IPS-18a (cell line): ENCODE measurements at regions not wholly inside any gene's neighbourhood (a gene's known extent, or its start where the extent isn't known, plus 50 kb on each side); places are given as distances from the start of the nearest gene placed in this dataset.

Source experiments
- H3K27ac ChIP-seq: one replicate; pipeline ENCODE4 v1.5.1; 2013; ENCODE audit warnings: low read length
- H3K27me3 ChIP-seq: one replicate; pipeline ENCODE4 v1.6.1; 2013; ENCODE audit warnings: mild to moderate bottlenecking, low read length; ENCODE audit not compliant: control insufficient read depth, insufficient read depth
- H3K36me3 ChIP-seq: one replicate; pipeline ENCODE4 v1.6.1; 2013; ENCODE audit warnings: low read depth, low read length; ENCODE audit not compliant: control insufficient read depth
- H3K4me1 ChIP-seq: one replicate; pipeline ENCODE4 v1.6.1; 2013; ENCODE audit warnings: low read depth, low read length; ENCODE audit not compliant: control insufficient read depth
- H3K4me3 ChIP-seq: one replicate; pipeline ENCODE4 v1.5.1; 2013; ENCODE audit warnings: low read length
- H3K9ac ChIP-seq: one replicate; pipeline ENCODE4 v1.6.1; 2013; ENCODE audit warnings: mild to moderate bottlenecking, low read length, moderate library complexity
- H3K9me3 ChIP-seq: one replicate; pipeline ENCODE4 v1.6.1; 2013; ENCODE audit warnings: low read depth, low read length; ENCODE audit not compliant: control insufficient read depth

- no peak overlapping the region for H3K27ac ChIP-seq
- H3K36me3 ChIP-seq = no peaks in the 10 kb centered on the region
- H3K9me3 ChIP-seq = no peaks in the 10 kb centered on the region
- H3K9ac ChIP-seq = no peak overlapping the region
- H3K4me3 ChIP-seq = no peak overlapping the region
- no peaks in the 10 kb centered on the region for H3K4me1 ChIP-seq
- no peaks in the 10 kb centered on the region for H3K27me3 ChIP-seq
These were observed 111.0 kb downstream of the MN1 start for GRCh38 chr22:27690599-27690998.

DNA sequence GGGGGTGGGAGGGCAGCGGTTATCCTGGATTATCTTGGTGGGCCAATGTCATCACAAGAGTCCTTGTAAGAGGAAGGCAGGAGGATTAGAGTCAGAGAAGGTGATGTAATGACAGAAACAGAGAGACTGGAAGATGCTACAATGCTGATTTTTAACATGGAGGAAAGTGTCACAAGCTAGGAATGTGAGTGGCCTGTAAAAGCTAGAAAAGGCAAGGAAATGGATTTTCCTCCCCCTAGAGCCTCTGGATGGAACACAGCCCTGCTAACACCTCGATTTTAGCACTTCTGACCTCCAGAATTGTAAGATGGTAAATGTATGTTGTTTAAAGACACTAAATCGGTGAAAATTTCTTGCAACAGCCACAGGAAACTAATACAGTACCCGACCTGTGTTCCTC is 109.3 kb downstream of the MN1 start:
- Histone ChIP-seq H3K27me3 (no peaks in the 10 kb centered on the region), H3K36me3 (no peaks in the 10 kb centered on the region), H3K9me3 (no peaks in the 10 kb centered on the region), H3K27ac (no peak overlapping the region), H3K4me1 (no peaks in the 10 kb centered on the region), H3K9ac (no peak overlapping the region), H3K4me3 (no peak overlapping the region)

DNA sequence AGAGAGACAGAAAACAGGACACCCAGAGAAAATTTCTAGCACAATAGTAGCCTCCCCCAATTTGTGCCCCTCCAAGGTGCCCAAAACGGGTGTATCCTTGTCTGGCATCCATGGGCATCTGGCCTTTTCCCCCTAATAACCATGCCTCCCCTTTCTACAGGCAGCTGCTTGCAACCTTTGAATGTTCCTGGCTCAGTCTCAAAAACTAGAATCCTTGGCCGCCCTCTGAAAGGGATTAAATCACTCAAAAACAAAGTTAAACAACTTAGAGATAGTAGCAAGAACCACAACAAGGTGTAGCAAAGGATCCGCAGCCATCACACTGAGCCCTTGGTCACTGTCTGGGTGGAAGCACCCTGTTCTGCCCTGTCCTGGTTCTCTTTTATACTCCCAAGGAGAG is 105.6 kb downstream of the MN1 start:
- Histone ChIP-seq H3K9me3 (no peaks in the 10 kb centered on the region), H3K27me3 (no peaks in the 10 kb centered on the region), H3K36me3 (no peaks in the 10 kb centered on the region), H3K27ac (no peak overlapping the region), H3K4me1 (no peaks in the 10 kb centered on the region), H3K9ac (no peak overlapping the region), H3K4me3 (no peak overlapping the region)

GRCh38 chr22:27697888-27698287 is 103.7 kb downstream of the MN1 start:
- H3K9ac ChIP-seq = no peak overlapping the region
- no peaks in the 10 kb centered on the region for H3K27me3 ChIP-seq
- H3K36me3 ChIP-seq = no peaks in the 10 kb centered on the region
- H3K27ac ChIP-seq = no peak overlapping the region
- no peak overlapping the region for H3K4me3 ChIP-seq
- H3K4me1 ChIP-seq = no peaks in the 10 kb centered on the region
- no peaks in the 10 kb centered on the region for H3K9me3 ChIP-seq
